IMR-90 (cell line): ENCODE measurements at regions not wholly inside any gene's neighbourhood (a gene's known extent, or its start where the extent isn't known, plus 50 kb on each side); places are given as distances from the start of the nearest gene placed in this dataset.

Experiments
- ATAC-seq: fragments of 200-7000 bp; cut with Tn5 transposase; 2 replicates; pipeline ENCODE4 v1.9.1; 2020; ENCODE audit warnings: low read depth, mild to moderate bottlenecking, moderate library complexity
- BruUV-seq: library from RNA; stranded (reverse); fragments of 400-500 nt; replicated peaks from 2 replicates; lab custom pipeline; 2021; lab: Mats Ljungman, UMichigan
- CTCF ChIA-PET: fragments of 300-600 bp; formaldehyde crosslinking; extraction: SDS; loops from one replicate; lab custom pipeline; 2021; ENCODE audit warnings: antibody characterized with exemption; lab: Yijun Ruan, JAX
- POLR2A ChIA-PET: fragments of 300-600 bp; sonication (Branson Sonifier 250); formaldehyde crosslinking; loops from one replicate; lab custom pipeline; 2022; ENCODE audit warnings: antibody characterized with exemption; ENCODE audit not compliant: unreplicated experiment; lab: Charles Lee
- DNase-seq: peaks from one replicate; pipeline ENCODE4 v3.0.0; 2013
- H2AFZ ChIP-seq: replicated peaks from 2 replicates; pipeline ENCODE3; 2013; ENCODE audit warnings: low read length, mild to moderate bottlenecking; ENCODE audit not compliant: poor library complexity
- H2AK5ac ChIP-seq: 2 replicates; pipeline ENCODE4 v1.6.1; 2013; ENCODE audit warnings: low read depth, low read length, inconsistent platforms
- H2AK9ac ChIP-seq: replicated peaks from 2 replicates; pipeline ENCODE3; 2013; ENCODE audit warnings: mild to moderate bottlenecking, low read depth, low read length, moderate library complexity; ENCODE audit not compliant: poor library complexity
- H2BK120ac ChIP-seq: 2 replicates; pipeline ENCODE4 v1.6.1; 2013; ENCODE audit warnings: low read depth, low read length, inconsistent platforms
- H2BK15ac ChIP-seq: 3 replicates; pipeline ENCODE4 v1.6.1; 2013; ENCODE audit warnings: low read depth, low read length, inconsistent platforms
- H2BK20ac ChIP-seq: 2 replicates; pipeline ENCODE4 v1.6.1; 2013; ENCODE audit warnings: low read depth, mild to moderate bottlenecking, inconsistent platforms, low read length, moderate library complexity
- H2BK5ac ChIP-seq: 2 replicates; pipeline ENCODE4 v1.6.1; 2013; ENCODE audit warnings: mild to moderate bottlenecking, low read depth, low read length, inconsistent platforms; ENCODE audit not compliant: poor library complexity, severe bottlenecking
- H3K14ac ChIP-seq: replicated peaks from 2 replicates; pipeline ENCODE4 v1.6.1; 2013; ENCODE audit warnings: low read depth, low read length, inconsistent platforms
- H3K18ac ChIP-seq: 2 replicates; pipeline ENCODE4 v1.6.1; 2013; ENCODE audit warnings: low read depth, low read length, control low read depth
- H3K23ac ChIP-seq: 2 replicates; pipeline ENCODE4 v1.6.1; 2013; ENCODE audit warnings: low read depth, low read length, inconsistent platforms
- H3K27ac ChIP-seq: 2 replicates; pipeline ENCODE4 v1.5.1; 2013; ENCODE audit warnings: mild to moderate bottlenecking, control low read depth, low read length; ENCODE audit not compliant: insufficient read depth
- H3K27me3 ChIP-seq: 2 replicates; pipeline ENCODE4 v1.6.1; 2013; ENCODE audit warnings: low read length; ENCODE audit not compliant: control insufficient read depth, insufficient read depth
- H3K36me3 ChIP-seq: 2 replicates; pipeline ENCODE4 v1.6.1; 2013; ENCODE audit warnings: low read length, mixed read lengths; ENCODE audit not compliant: control insufficient read depth, insufficient read depth
- H3K4ac ChIP-seq: 2 replicates; pipeline ENCODE4 v1.6.1; 2013; ENCODE audit warnings: low read depth, low read length, inconsistent platforms
- H3K4me1 ChIP-seq: 2 replicates; pipeline ENCODE4 v1.6.1; 2013; ENCODE audit warnings: low read length, mixed read lengths; ENCODE audit not compliant: control insufficient read depth, insufficient read depth
- H3K4me2 ChIP-seq: 2 replicates; pipeline ENCODE4 v1.6.1; 2013; ENCODE audit warnings: low read depth, mild to moderate bottlenecking, control low read depth, low read length, moderate library complexity
- H3K4me3 ChIP-seq: 2 replicates; pipeline ENCODE4 v1.5.1; 2013; ENCODE audit warnings: low read depth, mild to moderate bottlenecking, control low read depth, low read length, moderate library complexity; ENCODE audit not compliant: insufficient read depth
- H3K56ac ChIP-seq: 2 replicates; pipeline ENCODE4 v1.6.1; 2013; ENCODE audit warnings: low read length, inconsistent platforms; ENCODE audit not compliant: insufficient read depth; ENCODE audit errors: extremely low read depth
- H3K79me1 ChIP-seq, 2 experiments: 2 replicates each; pipeline ENCODE4 v1.6.1; 2013; ENCODE audit warnings: low read length in 2 of 2, inconsistent platforms in 1 of 2, low read depth in 1 of 2
- H3K9ac ChIP-seq: 2 replicates; pipeline ENCODE4 v1.6.1; 2013; ENCODE audit warnings: low read depth, low read length, control low read depth
- H3K9me1 ChIP-seq: 2 replicates; pipeline ENCODE4 v1.6.1; 2013; ENCODE audit warnings: low read length, inconsistent platforms; ENCODE audit not compliant: insufficient read depth
- H3K9me3 ChIP-seq: 2 replicates; pipeline ENCODE4 v1.6.1; 2013; ENCODE audit warnings: low read length; ENCODE audit not compliant: control insufficient read depth, insufficient read depth
- H4K20me1 ChIP-seq: 2 replicates; pipeline ENCODE4 v1.6.1; 2013; ENCODE audit warnings: low read length, inconsistent platforms; ENCODE audit not compliant: insufficient read depth
- H4K5ac ChIP-seq: 2 replicates; pipeline ENCODE4 v1.6.1; 2013; ENCODE audit warnings: mild to moderate bottlenecking, low read depth, low read length, control low read depth
- H4K8ac ChIP-seq, 2 experiments: 2 replicates each; pipeline ENCODE4 v1.6.1; 2013; ENCODE audit warnings: low read depth in 2 of 2, low read length in 2 of 2, control low read depth in 1 of 2, inconsistent platforms in 1 of 2
- H4K91ac ChIP-seq: 2 replicates; pipeline ENCODE4 v1.6.1; 2013; ENCODE audit warnings: low read depth, low read length, inconsistent platforms; ENCODE audit not compliant: insufficient read depth
- FOS ChIP-seq: fragments of 150-350 bp; IDR thresholded peaks from 2 replicates; pipeline ENCODE4 v1.6.1; 2016; ENCODE audit warnings: low read depth, low read length
- POLR2A ChIP-seq: IDR thresholded peaks from 2 replicates; pipeline ENCODE4 v1.6.1; 2012; ENCODE audit warnings: mild to moderate bottlenecking, low read depth, low read length
- SMC3 ChIP-seq: fragments of 150-350 bp; IDR thresholded peaks from 2 replicates; pipeline ENCODE4 v1.6.1; 2016; ENCODE audit warnings: low read depth, mild to moderate bottlenecking, antibody characterized with exemption, low read length, moderate library complexity
- USF2 ChIP-seq: fragments of 150-350 bp; IDR thresholded peaks from 2 replicates; pipeline ENCODE4 v1.6.1; 2017; ENCODE audit warnings: mild to moderate bottlenecking, antibody characterized with exemption, low read length, low read depth
- WGBS, 2 experiments: methylation state at CpG; one replicate each; pipeline versions ENCODE4 v1.1.5 to v1.1.7; 2013; ENCODE audit warnings: missing lambda C conversion rate in 2 of 2; ENCODE audit not compliant: insufficient read length in 1 of 2; ENCODE audit errors: extremely low coverage in 2 of 2; 5-methylcytosine and 5-hydroxymethylcytosine counted together
- dilution Hi-C: fragments of 300-500 bp; cut with HindIII; formaldehyde crosslinking; loops from one replicate; pipeline ENCODE4 v1.14.3; 2018; ENCODE audit warnings: low sequenced_read_pairs; ENCODE audit not compliant: unreplicated experiment
- in situ Hi-C: fragments of 300-500 bp; cut with MboI; formaldehyde crosslinking; loops from 3 replicates; pipeline ENCODE4 v1.14.3; 2019; ENCODE audit warnings: low sequenced_read_pairs, inconsistent platforms, mixed read lengths
- intact Hi-C: fragments of 100-400 bp; cut with micrococcal nuclease; formaldehyde crosslinking; loops from 2 replicates; pipeline ENCODE4 v1.10.0; 2022
- TF ChIP-seq, protein P1 (sequence below): fragments of 150-350 bp; IDR thresholded peaks from 2 replicates; pipeline ENCODE4 v1.6.1; 2016; ENCODE audit warnings: low read depth, mild to moderate bottlenecking, low read length, moderate library complexity, borderline replicate concordance
- TF ChIP-seq, protein P2 (sequence below): conservative IDR thresholded peaks from 2 replicates; pipeline ENCODE4 v1.5.1; 2012; ENCODE audit warnings: mild to moderate bottlenecking, low read depth, low read length, improper control_type of control experiment

DNA sequence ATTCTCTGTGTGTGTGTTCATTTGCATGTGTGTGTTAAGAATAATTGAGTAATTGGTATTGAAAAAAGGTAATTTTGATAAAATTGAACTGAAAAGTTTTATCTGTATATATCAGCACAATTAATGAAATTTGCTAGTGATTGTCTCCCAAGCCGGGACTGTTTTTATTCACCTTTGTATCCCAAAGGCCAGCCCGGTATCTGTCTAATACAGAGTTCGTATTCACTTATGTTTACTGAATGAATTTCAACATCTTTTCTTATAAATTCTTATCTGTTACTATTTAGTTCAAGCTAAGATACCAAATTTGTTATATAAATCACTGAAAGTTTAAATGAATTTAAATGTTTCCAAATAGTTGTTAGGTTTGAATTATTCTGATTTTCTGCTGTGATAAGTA is 394.0 kb upstream of the NAALADL2 start:
- no peak overlapping the region for H2AFZ ChIP-seq
- H3K9me1 ChIP-seq: no peaks in the 10 kb centered on the region
- no peak overlapping the region for H2AK9ac ChIP-seq
- no peaks in the 10 kb centered on the region for H4K20me1 ChIP-seq
- no peak overlapping the region for H2BK5ac ChIP-seq
- H2BK20ac ChIP-seq: no peak overlapping the region
- no TSS peak for BruUV-seq
- no peaks in the 10 kb centered on the region for H3K27me3 ChIP-seq
- peaks cover 5% of the 10 kb centered on the region for H3K4me1 ChIP-seq
- POLR2A ChIA-PET: no interaction called here
- H3K4me2 ChIP-seq: no peak overlapping the region
- no peaks in the 10 kb centered on the region for H3K36me3 ChIP-seq
- no peak overlapping the region; the same call in 1 of the 2 replicates for H3K18ac ChIP-seq
- CTCF ChIA-PET: no interaction called here
- peaks cover 0 to 5% of the 10 kb centered on the region in 2 experiments; a peak in 2 of 4 replicates for H3K79me1 ChIP-seq
- WGBS, 2 experiments: no CpG with 5 or more reads among the region's 3 CpGs
- no peak for TF ChIP-seq POLR2A
- no peak for TF ChIP-seq FOS
- TF ChIP-seq, protein P1, sequence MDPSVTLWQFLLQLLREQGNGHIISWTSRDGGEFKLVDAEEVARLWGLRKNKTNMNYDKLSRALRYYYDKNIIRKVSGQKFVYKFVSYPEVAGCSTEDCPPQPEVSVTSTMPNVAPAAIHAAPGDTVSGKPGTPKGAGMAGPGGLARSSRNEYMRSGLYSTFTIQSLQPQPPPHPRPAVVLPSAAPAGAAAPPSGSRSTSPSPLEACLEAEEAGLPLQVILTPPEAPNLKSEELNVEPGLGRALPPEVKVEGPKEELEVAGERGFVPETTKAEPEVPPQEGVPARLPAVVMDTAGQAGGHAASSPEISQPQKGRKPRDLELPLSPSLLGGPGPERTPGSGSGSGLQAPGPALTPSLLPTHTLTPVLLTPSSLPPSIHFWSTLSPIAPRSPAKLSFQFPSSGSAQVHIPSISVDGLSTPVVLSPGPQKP: no peak
- no peak for TF ChIP-seq USF2
- TF ChIP-seq SMC3: no peak
- TF ChIP-seq, protein P2, sequence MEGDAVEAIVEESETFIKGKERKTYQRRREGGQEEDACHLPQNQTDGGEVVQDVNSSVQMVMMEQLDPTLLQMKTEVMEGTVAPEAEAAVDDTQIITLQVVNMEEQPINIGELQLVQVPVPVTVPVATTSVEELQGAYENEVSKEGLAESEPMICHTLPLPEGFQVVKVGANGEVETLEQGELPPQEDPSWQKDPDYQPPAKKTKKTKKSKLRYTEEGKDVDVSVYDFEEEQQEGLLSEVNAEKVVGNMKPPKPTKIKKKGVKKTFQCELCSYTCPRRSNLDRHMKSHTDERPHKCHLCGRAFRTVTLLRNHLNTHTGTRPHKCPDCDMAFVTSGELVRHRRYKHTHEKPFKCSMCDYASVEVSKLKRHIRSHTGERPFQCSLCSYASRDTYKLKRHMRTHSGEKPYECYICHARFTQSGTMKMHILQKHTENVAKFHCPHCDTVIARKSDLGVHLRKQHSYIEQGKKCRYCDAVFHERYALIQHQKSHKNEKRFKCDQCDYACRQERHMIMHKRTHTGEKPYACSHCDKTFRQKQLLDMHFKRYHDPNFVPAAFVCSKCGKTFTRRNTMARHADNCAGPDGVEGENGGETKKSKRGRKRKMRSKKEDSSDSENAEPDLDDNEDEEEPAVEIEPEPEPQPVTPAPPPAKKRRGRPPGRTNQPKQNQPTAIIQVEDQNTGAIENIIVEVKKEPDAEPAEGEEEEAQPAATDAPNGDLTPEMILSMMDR: no peak
- no peak overlapping the region for H4K91ac ChIP-seq
- H2AK5ac ChIP-seq: no peak overlapping the region
- DNase-seq (no peak), ATAC-seq (no peak)
- no peak overlapping the region for H3K14ac ChIP-seq
- H3K4ac ChIP-seq: no peak overlapping the region
- no peak overlapping the region for H3K56ac ChIP-seq
- H3K9me3 ChIP-seq: no peaks in the 10 kb centered on the region
- no peak overlapping the region for H2BK120ac ChIP-seq
- no peak overlapping the region for H4K5ac ChIP-seq
- H4K8ac ChIP-seq: no peak overlapping the region
- in situ Hi-C loops: no loop called here
- intact Hi-C loops: no loop called here
- H3K9ac ChIP-seq: no peak overlapping the region
- H3K4me3 ChIP-seq: no peak overlapping the region
- H3K23ac ChIP-seq: no peak overlapping the region
- dilution Hi-C loops: no loop called here
- H2BK15ac ChIP-seq: no peak overlapping the region
- H3K27ac ChIP-seq: no peak overlapping the region
